OCI-LY1 (cell line): ENCODE measurements at regions not wholly inside any gene's neighbourhood (a gene's known extent, or its start where the extent isn't known, plus 50 kb on each side); places are given as distances from the start of the nearest gene placed in this dataset.

Source experiments
- EZH2 ChIP-seq: fragments of 200-600 bp; sonication (generic), shearing (Covaris generic); IDR thresholded peaks from 2 replicates; pipeline ENCODE4 v1.8.0; 2017; ENCODE audit warnings: borderline replicate concordance, mixed run types, mild to moderate bottlenecking, antibody characterized with exemption, low read length, moderate library complexity, mixed read lengths
- TF ChIP-seq, protein P1 (sequence below): fragments of 200-600 bp; sonication (generic), shearing (Covaris generic); IDR thresholded peaks from 2 replicates; pipeline ENCODE4 v1.5.1; 2017; ENCODE audit warnings: mild to moderate bottlenecking, antibody characterized with exemption, low read length, moderate library complexity, mixed read lengths

DNA sequence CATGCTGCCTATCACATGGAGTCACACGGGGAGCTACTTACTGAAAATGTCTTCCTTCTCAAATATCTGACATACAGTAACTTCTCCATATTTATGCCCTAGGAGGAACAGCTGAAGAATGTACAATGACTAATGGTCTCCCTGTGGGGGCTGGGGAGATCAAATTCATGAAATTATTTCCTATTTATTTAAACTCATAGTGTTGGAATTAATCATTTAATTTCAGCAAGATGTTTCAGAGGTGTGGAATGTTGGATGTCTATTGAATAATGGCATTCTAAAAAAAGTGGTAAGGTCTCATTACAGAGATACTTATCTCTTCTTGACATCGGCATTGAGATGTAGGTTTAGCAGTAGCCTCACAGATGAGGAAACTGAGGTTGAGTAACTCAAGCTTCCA is 214.3 kb upstream of the CDH11 start:
- TF ChIP-seq EZH2: no peak
- TF ChIP-seq, protein P1, sequence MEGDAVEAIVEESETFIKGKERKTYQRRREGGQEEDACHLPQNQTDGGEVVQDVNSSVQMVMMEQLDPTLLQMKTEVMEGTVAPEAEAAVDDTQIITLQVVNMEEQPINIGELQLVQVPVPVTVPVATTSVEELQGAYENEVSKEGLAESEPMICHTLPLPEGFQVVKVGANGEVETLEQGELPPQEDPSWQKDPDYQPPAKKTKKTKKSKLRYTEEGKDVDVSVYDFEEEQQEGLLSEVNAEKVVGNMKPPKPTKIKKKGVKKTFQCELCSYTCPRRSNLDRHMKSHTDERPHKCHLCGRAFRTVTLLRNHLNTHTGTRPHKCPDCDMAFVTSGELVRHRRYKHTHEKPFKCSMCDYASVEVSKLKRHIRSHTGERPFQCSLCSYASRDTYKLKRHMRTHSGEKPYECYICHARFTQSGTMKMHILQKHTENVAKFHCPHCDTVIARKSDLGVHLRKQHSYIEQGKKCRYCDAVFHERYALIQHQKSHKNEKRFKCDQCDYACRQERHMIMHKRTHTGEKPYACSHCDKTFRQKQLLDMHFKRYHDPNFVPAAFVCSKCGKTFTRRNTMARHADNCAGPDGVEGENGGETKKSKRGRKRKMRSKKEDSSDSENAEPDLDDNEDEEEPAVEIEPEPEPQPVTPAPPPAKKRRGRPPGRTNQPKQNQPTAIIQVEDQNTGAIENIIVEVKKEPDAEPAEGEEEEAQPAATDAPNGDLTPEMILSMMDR: no peak
